HG03025 (cell line): ENCODE measurements at regions not wholly inside any gene's neighbourhood (a gene's known extent, or its start where the extent isn't known, plus 50 kb on each side); places are given as distances from the start of the nearest gene placed in this dataset.

Experiments
- ATAC-seq: cut with Tn5 transposase; IDR thresholded peaks from one replicate; pipeline ENCODE4 v1.9.1; 2021; ENCODE audit warnings: mild to moderate bottlenecking, moderate library complexity; ENCODE audit not compliant: unreplicated experiment, low FRiP score

- ATAC-seq = no peak
Observed at GRCh38 chr1:56170784-56171320, 408.5 kb downstream of the PLPP3 start.

- ATAC-seq = no peak
Observed at GRCh38 chr1:56169856-56170255, 409.5 kb downstream of the PLPP3 start.

- ATAC-seq = no peak
Observed at GRCh38 chr1:56168176-56168575, 411.2 kb downstream of the PLPP3 start.

GRCh38 chr1:56167596-56167995 lies 411.8 kb downstream of the PLPP3 start:
- no peak for ATAC-seq

- ATAC-seq = no peak
Observed at GRCh38 chr1:56160773-56161315, 418.5 kb downstream of the PLPP3 start.

GRCh38 chr1:56156971-56157876 lies 422.1 kb downstream of the PLPP3 start:
- ATAC-seq = no peak

- no peak for ATAC-seq
Observed at GRCh38 chr1:56153276-56153675, 426.1 kb downstream of the PLPP3 start.

GRCh38 chr1:56152635-56153034 lies 426.7 kb downstream of the PLPP3 start:
- no peak for ATAC-seq

- no peak for ATAC-seq
Observed at GRCh38 chr1:56151402-56151801, 428.0 kb downstream of the PLPP3 start.

- no peak for ATAC-seq
Observed at GRCh38 chr1:56150441-56151215, 428.7 kb downstream of the PLPP3 start.

- no peak for ATAC-seq
Observed at GRCh38 chr1:56149761-56150160, 429.6 kb downstream of the PLPP3 start.

- no peak for ATAC-seq
Observed at GRCh38 chr1:56148326-56149193, 430.8 kb downstream of the PLPP3 start.

- no peak for ATAC-seq
Observed at GRCh38 chr1:56147459-56147858, 431.9 kb downstream of the PLPP3 start.

- no peak for ATAC-seq
Observed at GRCh38 chr1:56147034-56147433, 432.3 kb downstream of the PLPP3 start.

- ATAC-seq = no peak
Observed at GRCh38 chr1:56146449-56146848, 432.9 kb downstream of the PLPP3 start.

- no peak for ATAC-seq
Observed at GRCh38 chr1:56145581-56145980, 433.8 kb downstream of the PLPP3 start.

GRCh38 chr1:56142301-56142700 lies 437.1 kb downstream of the PLPP3 start:
- no peak for ATAC-seq

- ATAC-seq = no peak
Observed at GRCh38 chr1:56139836-56140235, 439.5 kb downstream of the PLPP3 start.

GRCh38 chr1:56137521-56138505 lies 441.6 kb downstream of the PLPP3 start:
- no peak for ATAC-seq
